ENCODE measurements at regions not wholly inside any gene's neighbourhood (a gene's known extent, or its start where the extent isn't known, plus 50 kb on each side); places are given as distances from the start of the nearest gene placed in this dataset.

- DNase-seq (ENCODE audit: low spot score in 2 of 2), result no peak
- intact Hi-C loops (cut with DNase I), result no loop called here
- no peaks in the 10 kb centered on the region for H3K9me3 ChIP-seq
- H3K27me3 ChIP-seq, result no peaks in the 10 kb centered on the region
- no peaks in the 10 kb centered on the region for H3K4me1 ChIP-seq
- peak overlapping the region in 1 of 2 donors; percentile 41 for H3K4me3 ChIP-seq
- H3K36me3 ChIP-seq, result no peaks in the 10 kb centered on the region
- H3K27ac ChIP-seq, result peak overlapping the region in 1 of 2 donors; percentile 33
- TF ChIP-seq, protein P1, sequence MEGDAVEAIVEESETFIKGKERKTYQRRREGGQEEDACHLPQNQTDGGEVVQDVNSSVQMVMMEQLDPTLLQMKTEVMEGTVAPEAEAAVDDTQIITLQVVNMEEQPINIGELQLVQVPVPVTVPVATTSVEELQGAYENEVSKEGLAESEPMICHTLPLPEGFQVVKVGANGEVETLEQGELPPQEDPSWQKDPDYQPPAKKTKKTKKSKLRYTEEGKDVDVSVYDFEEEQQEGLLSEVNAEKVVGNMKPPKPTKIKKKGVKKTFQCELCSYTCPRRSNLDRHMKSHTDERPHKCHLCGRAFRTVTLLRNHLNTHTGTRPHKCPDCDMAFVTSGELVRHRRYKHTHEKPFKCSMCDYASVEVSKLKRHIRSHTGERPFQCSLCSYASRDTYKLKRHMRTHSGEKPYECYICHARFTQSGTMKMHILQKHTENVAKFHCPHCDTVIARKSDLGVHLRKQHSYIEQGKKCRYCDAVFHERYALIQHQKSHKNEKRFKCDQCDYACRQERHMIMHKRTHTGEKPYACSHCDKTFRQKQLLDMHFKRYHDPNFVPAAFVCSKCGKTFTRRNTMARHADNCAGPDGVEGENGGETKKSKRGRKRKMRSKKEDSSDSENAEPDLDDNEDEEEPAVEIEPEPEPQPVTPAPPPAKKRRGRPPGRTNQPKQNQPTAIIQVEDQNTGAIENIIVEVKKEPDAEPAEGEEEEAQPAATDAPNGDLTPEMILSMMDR (IDR thresholded peaks at IDR 0.05), result no peak
Observed at GRCh38 chr13:50365408-50366391, 350.5 kb downstream of the KCNRG start.

DNA sequence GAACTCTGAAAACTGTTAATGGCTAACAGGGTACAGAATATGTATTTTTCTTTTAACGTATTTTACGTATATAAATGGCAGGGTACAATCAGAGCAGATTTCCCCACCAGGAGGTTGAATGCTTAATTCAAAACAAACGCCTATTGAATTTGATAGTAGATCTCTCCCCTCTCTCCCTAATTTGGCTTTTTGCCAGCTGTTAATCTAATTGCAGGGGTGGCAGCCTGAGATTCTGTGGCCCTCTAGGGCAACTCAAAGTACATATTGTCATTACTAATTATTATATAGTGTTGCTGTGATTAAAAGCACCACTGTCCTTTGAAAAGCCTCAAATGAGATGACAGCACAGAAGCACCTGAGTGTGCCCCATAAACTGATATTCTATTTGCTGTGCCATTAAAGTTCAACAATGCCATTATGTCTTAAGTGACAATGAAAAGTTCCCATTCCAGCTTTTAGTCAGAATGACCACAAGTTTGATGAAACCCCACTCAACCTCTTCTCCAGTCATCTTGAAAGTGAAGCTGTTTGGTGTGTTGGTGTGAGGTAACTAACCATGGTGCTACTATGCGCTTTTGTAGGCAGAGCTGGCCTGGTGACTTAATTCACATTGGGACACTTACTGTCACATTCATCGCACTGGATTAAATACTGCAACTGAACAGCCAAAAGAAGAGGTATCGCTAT lies 351.4 kb downstream of the KCNRG start:
- Histone ChIP-seq H3K36me3 (no peaks in the 10 kb centered on the region), H3K27ac (no peak overlapping the region), H3K4me1 (no peaks in the 10 kb centered on the region), H3K27me3 (no peaks in the 10 kb centered on the region), H3K9me3 (no peaks in the 10 kb centered on the region), H3K4me3 (peak overlapping the region in 1 of 2 donors; percentile 41)
- TF ChIP-seq, protein P1 (IDR thresholded peaks at IDR 0.05), result no peak
- no peak for DNase-seq (ENCODE audit: low spot score in 2 of 2)
- intact Hi-C loops (cut with DNase I), result no loop called here

DNA sequence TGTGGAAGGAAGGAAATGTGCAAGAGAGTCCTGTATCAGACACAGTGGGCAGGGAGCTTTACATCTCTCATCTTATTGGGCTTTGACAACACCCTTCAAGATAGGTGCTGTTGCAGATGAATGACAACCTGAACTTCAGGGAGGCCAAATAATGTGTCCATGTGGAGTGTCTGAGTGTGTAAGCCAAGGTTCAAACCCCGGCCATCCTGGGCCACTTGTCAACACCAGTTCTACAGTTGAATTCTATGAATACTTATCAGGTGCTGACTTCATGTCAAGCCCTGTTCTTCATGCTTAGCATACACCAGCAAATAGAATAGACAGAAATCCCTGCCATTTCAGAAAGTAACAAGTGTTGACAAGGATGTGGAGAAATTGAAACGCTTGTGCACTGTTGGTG lies 354.4 kb downstream of the KCNRG start:
- H3K36me3 ChIP-seq, result no peaks in the 10 kb centered on the region
- no peak overlapping the region for H3K27ac ChIP-seq
- no peak overlapping the region for H3K4me3 ChIP-seq
- no peaks in the 10 kb centered on the region for H3K9me3 ChIP-seq
- TF ChIP-seq, protein P1 (IDR thresholded peaks at IDR 0.05), result no peak
- no peak for DNase-seq (ENCODE audit: low spot score in 2 of 2)
- no peaks in the 10 kb centered on the region for H3K4me1 ChIP-seq
- no peaks in the 10 kb centered on the region for H3K27me3 ChIP-seq
- intact Hi-C loops (cut with DNase I), result no loop called here

DNA sequence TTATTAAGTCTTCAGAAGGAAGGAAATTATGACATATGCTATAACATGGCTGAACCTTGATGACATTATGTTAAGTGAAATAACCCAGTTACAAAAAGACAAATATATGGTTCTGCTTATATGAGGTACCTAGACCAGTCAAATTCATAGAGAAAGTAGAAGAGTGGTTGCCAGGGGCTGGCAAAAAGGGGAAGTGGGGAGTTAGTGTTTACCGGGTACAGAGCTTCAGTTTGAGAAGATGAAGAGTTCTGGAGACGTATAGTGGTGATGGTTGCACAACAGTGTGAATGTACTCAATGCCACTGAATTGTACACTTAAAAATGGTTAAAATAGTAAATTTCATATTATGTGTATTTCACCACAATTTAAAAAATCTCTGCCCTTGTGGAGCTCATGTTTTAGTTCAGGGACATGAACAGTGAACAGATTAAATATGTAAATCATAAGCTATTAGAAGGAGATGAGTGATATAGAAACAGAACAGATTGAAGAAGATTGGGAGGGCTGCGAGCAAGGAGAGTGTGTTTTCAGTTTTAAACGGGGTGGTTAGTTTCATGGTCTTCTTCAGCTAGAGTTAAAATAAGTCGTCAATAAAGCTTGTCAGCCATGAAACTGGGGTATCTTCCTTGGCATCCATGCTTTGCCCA lies 355.2 kb downstream of the KCNRG start:
- no peak for DNase-seq (ENCODE audit: low spot score in 2 of 2)
- intact Hi-C loops (cut with DNase I), result no loop called here
- no peaks in the 10 kb centered on the region for H3K4me1 ChIP-seq
- no peaks in the 10 kb centered on the region for H3K9me3 ChIP-seq
- no peaks in the 10 kb centered on the region for H3K27me3 ChIP-seq
- no peaks in the 10 kb centered on the region for H3K36me3 ChIP-seq
- TF ChIP-seq, protein P1 (IDR thresholded peaks at IDR 0.05), result no peak
- no peak overlapping the region for H3K4me3 ChIP-seq
- no peak overlapping the region for H3K27ac ChIP-seq

- no peaks in the 10 kb centered on the region for H3K27me3 ChIP-seq
- intact Hi-C loops (cut with DNase I), result no loop called here
- no peaks in the 10 kb centered on the region for H3K36me3 ChIP-seq
- TF ChIP-seq, protein P1 (IDR thresholded peaks at IDR 0.05), result no peak
- H3K4me3 ChIP-seq, result no peak overlapping the region
- H3K9me3 ChIP-seq, result no peaks in the 10 kb centered on the region
- H3K27ac ChIP-seq, result no peak overlapping the region
- no peaks in the 10 kb centered on the region for H3K4me1 ChIP-seq
- no peak for DNase-seq (ENCODE audit: low spot score in 2 of 2)
Observed at GRCh38 chr13:50374517-50374916, 359.3 kb downstream of the KCNRG start.
